ENCODE measurements at regions not wholly inside any gene's neighbourhood (a gene's known extent, or its start where the extent isn't known, plus 50 kb on each side); places are given as distances from the start of the nearest gene placed in this dataset.

DNA sequence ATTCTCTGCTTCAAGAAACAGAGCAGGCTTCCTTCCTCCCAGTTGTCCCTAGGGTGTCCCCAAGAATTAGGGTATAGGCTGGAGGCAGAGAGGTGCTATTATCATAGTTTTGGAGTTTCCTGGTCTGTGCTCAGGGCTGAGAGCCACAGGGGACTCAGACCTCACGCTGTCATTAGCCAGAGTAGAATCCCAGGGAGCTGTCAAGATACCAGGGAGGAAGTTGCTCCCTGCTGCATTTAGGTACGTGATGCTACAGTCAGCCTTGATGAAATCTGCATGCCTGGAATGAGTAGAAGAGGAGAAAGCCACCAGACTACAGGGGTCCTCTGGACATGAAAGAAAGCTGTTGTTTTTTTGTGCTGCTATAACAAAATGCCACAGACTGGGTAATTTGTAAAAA is 273.2 kb downstream of the SH3GL2 start:
- TF ChIP-seq POLR2AphosphoS5 (IDR thresholded peaks at IDR 0.05; ENCODE audit: low read depth, low read length) (no peak), POLR2A (IDR thresholded peaks at IDR 0.05; ENCODE audit: low read depth, low read length) (no peak), POU2F2 (IDR thresholded peaks at IDR 0.05; ENCODE audit: low read depth, low read length) (no peak), TAF1 (IDR thresholded peaks at IDR 0.05; ENCODE audit: low read depth, low read length) (no peak), SPI1 (IDR thresholded peaks at IDR 0.05; ENCODE audit: low read depth, low read length) (no peak)
